GM12872 (cell line): ENCODE measurements at regions not wholly inside any gene's neighbourhood (a gene's known extent, or its start where the extent isn't known, plus 50 kb on each side); places are given as distances from the start of the nearest gene placed in this dataset.

ENCODE experiments used
- TF ChIP-seq, protein P1 (sequence below): IDR thresholded peaks from 3 replicates; pipeline ENCODE4 v1.5.1; 2011; ENCODE audit warnings: low read depth, mild to moderate bottlenecking, low read length, moderate library complexity; ENCODE audit not compliant: insufficient read depth

DNA sequence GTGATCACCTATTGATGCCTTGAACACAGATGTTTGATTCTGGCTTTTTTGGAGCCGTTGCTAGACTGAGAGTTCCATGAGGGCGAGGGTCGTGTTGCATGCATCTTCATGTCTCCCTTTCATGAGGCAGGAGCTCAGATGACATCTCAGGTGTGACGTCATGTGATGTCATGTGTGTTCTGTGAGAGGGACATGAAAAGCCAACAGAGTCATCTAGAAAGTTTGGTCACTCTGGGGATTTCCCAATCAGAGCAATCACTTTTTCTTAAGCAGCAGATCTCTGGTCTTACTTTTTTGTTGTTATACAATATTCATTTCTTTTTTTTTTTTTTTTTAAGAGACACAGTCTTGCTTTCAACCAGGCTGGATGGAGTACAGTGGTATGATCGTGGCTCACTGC, 411.8 kb downstream of the PREX1 start:
- TF ChIP-seq, protein P1, sequence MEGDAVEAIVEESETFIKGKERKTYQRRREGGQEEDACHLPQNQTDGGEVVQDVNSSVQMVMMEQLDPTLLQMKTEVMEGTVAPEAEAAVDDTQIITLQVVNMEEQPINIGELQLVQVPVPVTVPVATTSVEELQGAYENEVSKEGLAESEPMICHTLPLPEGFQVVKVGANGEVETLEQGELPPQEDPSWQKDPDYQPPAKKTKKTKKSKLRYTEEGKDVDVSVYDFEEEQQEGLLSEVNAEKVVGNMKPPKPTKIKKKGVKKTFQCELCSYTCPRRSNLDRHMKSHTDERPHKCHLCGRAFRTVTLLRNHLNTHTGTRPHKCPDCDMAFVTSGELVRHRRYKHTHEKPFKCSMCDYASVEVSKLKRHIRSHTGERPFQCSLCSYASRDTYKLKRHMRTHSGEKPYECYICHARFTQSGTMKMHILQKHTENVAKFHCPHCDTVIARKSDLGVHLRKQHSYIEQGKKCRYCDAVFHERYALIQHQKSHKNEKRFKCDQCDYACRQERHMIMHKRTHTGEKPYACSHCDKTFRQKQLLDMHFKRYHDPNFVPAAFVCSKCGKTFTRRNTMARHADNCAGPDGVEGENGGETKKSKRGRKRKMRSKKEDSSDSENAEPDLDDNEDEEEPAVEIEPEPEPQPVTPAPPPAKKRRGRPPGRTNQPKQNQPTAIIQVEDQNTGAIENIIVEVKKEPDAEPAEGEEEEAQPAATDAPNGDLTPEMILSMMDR = no peak

DNA sequence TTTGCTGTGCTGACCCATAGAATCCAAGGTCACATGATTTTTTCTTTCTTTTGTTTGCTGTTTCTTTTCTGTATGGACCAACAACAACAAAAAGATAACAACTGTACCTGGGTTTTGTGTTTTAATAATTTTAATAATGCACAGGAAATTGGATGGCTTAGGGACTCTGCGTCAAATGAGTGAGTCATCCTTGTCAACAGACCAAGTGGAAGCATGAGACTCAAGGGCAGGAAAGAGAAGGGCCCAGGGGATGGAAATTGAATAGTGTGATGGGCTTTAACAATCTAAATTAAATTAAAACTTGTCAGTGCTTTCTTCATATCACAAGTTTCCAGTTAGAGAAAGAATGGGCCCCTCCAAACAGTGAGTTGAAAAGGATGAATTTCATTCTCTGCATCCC, 413.0 kb downstream of the PREX1 start:
- TF ChIP-seq, protein P1 = no peak

DNA sequence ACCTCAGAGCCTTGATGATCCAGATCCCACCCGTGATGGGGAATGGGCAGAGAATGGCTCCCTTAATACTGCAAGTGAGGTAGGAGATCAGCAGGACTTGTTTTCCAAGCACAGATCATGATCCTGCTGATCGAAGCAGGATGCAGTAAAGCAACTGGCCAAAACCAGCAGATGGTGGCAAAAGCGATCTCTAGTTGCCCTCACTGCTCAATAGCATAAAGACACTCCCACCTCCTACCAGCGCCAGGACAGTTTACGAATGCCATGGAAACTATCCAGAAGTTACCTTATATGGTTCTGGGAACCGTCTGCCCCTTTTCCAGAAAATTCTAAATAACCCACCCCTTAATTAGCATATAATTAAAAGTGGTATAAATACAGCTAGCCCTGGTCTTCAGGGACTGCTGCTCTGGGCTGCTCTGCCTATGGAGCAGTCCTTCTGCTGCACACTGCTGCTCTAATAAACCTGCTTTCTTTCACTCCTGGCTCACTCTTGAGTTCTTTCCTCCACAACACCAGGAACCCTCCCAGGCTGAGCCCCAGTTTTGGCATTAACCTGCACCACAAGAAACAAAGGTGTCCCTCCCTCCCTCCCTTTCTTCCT, 415.8 kb downstream of the PREX1 start:
- TF ChIP-seq, protein P1 = no peak

DNA sequence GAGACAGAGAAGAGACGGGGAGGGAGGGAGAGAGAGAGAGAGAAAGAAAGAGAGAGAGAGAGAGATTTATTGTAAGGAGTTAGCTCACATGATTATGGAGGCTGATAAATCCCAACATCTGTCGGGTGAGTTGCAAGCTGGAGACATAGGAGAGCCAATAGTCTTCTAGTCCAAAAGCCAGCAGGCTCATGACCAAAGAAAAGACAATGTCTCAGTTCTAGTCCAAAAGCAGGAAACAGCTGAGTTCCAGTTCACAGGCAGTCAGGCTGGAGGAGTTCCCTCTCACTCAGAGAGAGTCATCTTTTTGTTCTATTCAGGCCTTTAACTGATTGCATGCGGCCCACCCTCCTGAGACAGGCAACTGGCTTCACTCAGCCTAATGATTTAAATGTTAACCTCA, 416.6 kb downstream of the PREX1 start:
- TF ChIP-seq, protein P1 = no peak

DNA sequence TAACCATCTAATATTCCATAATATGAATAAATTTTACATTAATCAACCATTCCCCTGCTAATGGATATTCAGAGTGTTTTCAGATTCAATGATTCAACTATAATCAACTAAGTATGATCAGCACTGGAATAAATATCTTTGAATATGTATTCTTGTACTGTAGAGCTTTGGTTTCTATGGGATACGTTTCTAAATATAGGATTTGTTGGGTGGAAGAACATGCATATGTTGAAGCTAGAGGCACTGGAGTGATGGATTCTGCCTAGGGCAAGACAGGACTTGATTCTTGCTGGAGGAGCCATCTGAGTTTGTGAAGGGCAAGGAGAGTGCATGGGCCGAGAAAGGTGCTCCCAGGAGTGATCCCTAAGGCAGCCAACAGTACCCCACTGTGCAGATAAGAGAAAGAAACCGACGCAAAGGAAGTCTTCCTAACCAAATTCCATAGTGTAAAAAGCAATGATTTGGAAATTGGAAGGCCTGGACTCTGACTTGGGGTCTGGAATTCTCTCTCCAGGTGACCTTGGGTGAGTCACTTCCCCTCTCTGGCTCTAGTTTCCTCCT, 418.7 kb downstream of the PREX1 start:
- TF ChIP-seq, protein P1 = no peak

DNA sequence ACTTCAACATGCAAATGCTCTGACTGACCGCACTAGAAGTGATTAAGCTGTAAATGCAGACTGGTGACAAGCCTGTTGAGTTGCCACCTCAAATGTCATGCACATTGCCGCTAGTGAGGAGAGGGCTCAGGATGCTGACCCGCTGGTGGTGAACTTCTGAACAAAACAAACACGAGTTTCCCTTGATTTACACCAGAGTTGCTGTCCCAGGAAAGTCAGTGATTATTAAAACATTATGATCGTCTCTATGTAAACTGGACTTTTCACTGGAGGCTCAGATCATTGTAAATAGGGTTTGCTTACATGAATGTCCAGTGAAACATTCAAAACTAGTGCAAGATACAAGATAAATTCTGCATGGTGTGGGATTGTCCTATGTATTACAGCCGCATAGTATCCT, 420.1 kb downstream of the PREX1 start:
- TF ChIP-seq, protein P1 = no peak

DNA sequence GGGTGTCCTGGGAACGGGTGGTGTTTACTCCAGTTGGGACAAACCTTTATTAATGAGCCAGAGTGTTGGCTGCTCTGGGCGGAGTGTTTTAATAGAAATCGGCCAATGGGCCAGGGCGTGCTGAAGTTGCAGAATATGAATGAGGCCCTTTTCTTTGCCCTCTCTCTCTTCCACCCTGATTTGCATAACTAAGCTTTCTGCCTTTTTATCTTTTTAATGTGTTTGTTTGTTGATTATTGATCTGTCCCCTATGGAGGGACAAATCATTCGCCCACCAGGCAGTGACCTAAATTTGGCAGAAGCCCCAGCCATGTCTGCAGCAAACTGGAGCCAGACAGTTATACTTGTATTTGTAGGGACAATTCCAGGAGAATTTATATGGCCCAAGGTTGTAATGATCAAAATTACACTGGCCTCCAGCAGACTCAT, 420.9 kb downstream of the PREX1 start:
- TF ChIP-seq, protein P1 = no peak
